OCI-LY7 (cell line): ENCODE measurements at regions not wholly inside any gene's neighbourhood (a gene's known extent, or its start where the extent isn't known, plus 50 kb on each side); places are given as distances from the start of the nearest gene placed in this dataset.

ENCODE experiments used
- EZH2phosphoT487 ChIP-seq: fragments of 200-600 bp; sonication (generic); IDR thresholded peaks from 2 replicates; pipeline ENCODE4 v1.6.1; 2018; ENCODE audit warnings: low read depth, borderline replicate concordance, mild to moderate bottlenecking, mixed run types, antibody characterized with exemption, low read length, moderate library complexity, mixed read lengths
- TF ChIP-seq, protein P1 (sequence below): fragments of 200-600 bp; sonication (generic); conservative IDR thresholded peaks from 2 replicates; pipeline ENCODE4 v1.5.1; 2014; ENCODE audit warnings: mild to moderate bottlenecking, antibody characterized with exemption, low read length, moderate library complexity, mixed read lengths

DNA sequence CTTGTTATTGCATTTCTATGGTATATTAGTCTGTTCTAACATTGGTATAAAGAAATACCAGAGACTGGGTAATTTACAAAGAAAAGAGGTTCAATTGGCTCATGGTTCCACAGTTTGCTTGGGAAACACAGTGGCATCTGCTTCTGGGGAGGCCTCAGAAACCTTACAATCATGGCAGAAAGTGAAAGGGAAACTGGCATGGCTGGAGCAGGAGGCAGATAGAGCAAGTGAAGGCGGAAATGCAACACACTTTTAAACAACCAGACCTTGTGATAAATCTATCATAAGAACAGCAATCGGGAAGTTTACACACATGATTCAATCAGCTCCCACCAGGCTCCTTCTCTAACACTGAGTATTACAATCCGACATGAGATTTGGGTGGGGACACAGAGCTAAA lies 346.6 kb upstream of the GNPDA2 start:
- TF ChIP-seq, protein P1, sequence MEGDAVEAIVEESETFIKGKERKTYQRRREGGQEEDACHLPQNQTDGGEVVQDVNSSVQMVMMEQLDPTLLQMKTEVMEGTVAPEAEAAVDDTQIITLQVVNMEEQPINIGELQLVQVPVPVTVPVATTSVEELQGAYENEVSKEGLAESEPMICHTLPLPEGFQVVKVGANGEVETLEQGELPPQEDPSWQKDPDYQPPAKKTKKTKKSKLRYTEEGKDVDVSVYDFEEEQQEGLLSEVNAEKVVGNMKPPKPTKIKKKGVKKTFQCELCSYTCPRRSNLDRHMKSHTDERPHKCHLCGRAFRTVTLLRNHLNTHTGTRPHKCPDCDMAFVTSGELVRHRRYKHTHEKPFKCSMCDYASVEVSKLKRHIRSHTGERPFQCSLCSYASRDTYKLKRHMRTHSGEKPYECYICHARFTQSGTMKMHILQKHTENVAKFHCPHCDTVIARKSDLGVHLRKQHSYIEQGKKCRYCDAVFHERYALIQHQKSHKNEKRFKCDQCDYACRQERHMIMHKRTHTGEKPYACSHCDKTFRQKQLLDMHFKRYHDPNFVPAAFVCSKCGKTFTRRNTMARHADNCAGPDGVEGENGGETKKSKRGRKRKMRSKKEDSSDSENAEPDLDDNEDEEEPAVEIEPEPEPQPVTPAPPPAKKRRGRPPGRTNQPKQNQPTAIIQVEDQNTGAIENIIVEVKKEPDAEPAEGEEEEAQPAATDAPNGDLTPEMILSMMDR: no peak
- no peak for TF ChIP-seq EZH2phosphoT487
